Colonic mucosa (tissue), 4 donors: ENCODE measurements at regions not wholly inside any gene's neighbourhood (a gene's known extent, or its start where the extent isn't known, plus 50 kb on each side); places are given as distances from the start of the nearest gene placed in this dataset.

Source experiments
- DNase-seq: peaks from one replicate; pipeline ENCODE4 v3.0.0-alpha.2; 2020
- H3K27ac ChIP-seq: fragments of 200-600 bp; one replicate; pipeline ENCODE4 v1.8.0; 2021
- H3K27me3 ChIP-seq: fragments of 200-600 bp; one replicate; pipeline ENCODE4 v1.8.0; 2021
- H3K36me3 ChIP-seq: fragments of 200-600 bp; one replicate; pipeline ENCODE4 v1.8.0; 2021
- H3K4me1 ChIP-seq: fragments of 200-600 bp; one replicate; pipeline ENCODE4 v1.8.0; 2021; ENCODE audit warnings: mild to moderate bottlenecking
- H3K4me3 ChIP-seq: fragments of 200-600 bp; one replicate; pipeline ENCODE4 v1.8.0; 2021
- H3K9ac ChIP-seq, 2 donors: one replicate each; pipeline ENCODE4 v1.7.0; 2013; ENCODE audit warnings: control low read depth in 2 of 2, low read depth in 2 of 2, low read length in 2 of 2
- H3K9me3 ChIP-seq: fragments of 200-600 bp; one replicate; pipeline ENCODE4 v1.8.0; 2021
- CTCF ChIP-seq: fragments of 200-600 bp; IDR thresholded peaks from one replicate; pipeline ENCODE4 v1.8.0; 2022; ENCODE audit warnings: antibody characterized with exemption, mild to moderate bottlenecking
- intact Hi-C: fragments of 100-400 bp; cut with DNase I; formaldehyde crosslinking; loops from one replicate; pipeline ENCODE4 v1.14.1; 2022
- donor health status: healthy.
- donor health status: DM: no; HTN: no; CAD: no.
- donor health status: DM: no; HTN: no; CAD: no.

- Histone ChIP-seq H3K4me3 (no peak overlapping the region), H3K4me1 (no peaks in the 10 kb centered on the region), H3K9me3 (no peaks in the 10 kb centered on the region), H3K27ac (no peak overlapping the region), H3K9ac (no peak overlapping the region), H3K27me3 (no peaks in the 10 kb centered on the region), H3K36me3 (no peaks in the 10 kb centered on the region)
- no peak for TF ChIP-seq CTCF
- intact Hi-C loops = no loop called here
- DNase-seq = no peak
Observed at GRCh38 chr2:47256416-47257087, 80.2 kb upstream of the CALM2 start.

- no peak for DNase-seq
- Histone ChIP-seq H3K4me1 (no peaks in the 10 kb centered on the region), H3K9ac (no peak overlapping the region), H3K4me3 (no peak overlapping the region), H3K9me3 (no peaks in the 10 kb centered on the region), H3K36me3 (no peaks in the 10 kb centered on the region), H3K27me3 (no peaks in the 10 kb centered on the region), H3K27ac (no peak overlapping the region)
- TF ChIP-seq CTCF = no peak
- intact Hi-C loops = no loop called here
Observed at GRCh38 chr2:47255794-47256193, 79.5 kb upstream of the CALM2 start.

- intact Hi-C loops = no loop called here
- TF ChIP-seq CTCF = no peak
Observed at GRCh38 chr2:47254464-47254863, 78.2 kb upstream of the CALM2 start.

GRCh38 chr2:47253447-47253846 is 77.1 kb upstream of the CALM2 start:
- TF ChIP-seq CTCF = no peak
- H3K27ac ChIP-seq = no peak overlapping the region

More at GRCh38 chr2:47254464-47254863, 78.2 kb upstream of the CALM2 start:
- no peaks in the 10 kb centered on the region for H3K27me3 ChIP-seq
- H3K9ac ChIP-seq = no peak overlapping the region
- no peaks in the 10 kb centered on the region for H3K4me1 ChIP-seq
- DNase-seq = no peak
- no peak overlapping the region for H3K4me3 ChIP-seq
- no peaks in the 10 kb centered on the region for H3K9me3 ChIP-seq
- no peak overlapping the region for H3K27ac ChIP-seq
- no peaks in the 10 kb centered on the region for H3K36me3 ChIP-seq

GRCh38 chr2:47251404-47251675 is 75.0 kb upstream of the CALM2 start:
- intact Hi-C loops = no loop called here
- Histone ChIP-seq H3K9me3 (no peaks in the 10 kb centered on the region), H3K9ac (no peak overlapping the region), H3K4me3 (no peak overlapping the region), H3K4me1 (no peaks in the 10 kb centered on the region), H3K36me3 (no peaks in the 10 kb centered on the region), H3K27me3 (no peaks in the 10 kb centered on the region), H3K27ac (no peak overlapping the region)
- TF ChIP-seq CTCF = no peak
- DNase-seq = no peak

More at GRCh38 chr2:47253447-47253846, 77.1 kb upstream of the CALM2 start:
- H3K36me3 ChIP-seq = no peaks in the 10 kb centered on the region
- H3K4me3 ChIP-seq = no peak overlapping the region
- intact Hi-C loops = no loop called here
- H3K9ac ChIP-seq = no peak overlapping the region
- no peaks in the 10 kb centered on the region for H3K4me1 ChIP-seq
- no peaks in the 10 kb centered on the region for H3K27me3 ChIP-seq
- no peaks in the 10 kb centered on the region for H3K9me3 ChIP-seq
- no peak for DNase-seq
